HEK293 (cell line): ENCODE measurements at regions not wholly inside any gene's neighbourhood (a gene's known extent, or its start where the extent isn't known, plus 50 kb on each side); places are given as distances from the start of the nearest gene placed in this dataset.

Experiments
- CTCF ChIP-seq: fragments of 450-650 bp; formaldehyde crosslinking; IDR thresholded peaks from 2 replicates; pipeline ENCODE4 v1.5.1; 2016; ENCODE audit warnings: missing biosample characterization, missing genetic modification characterization
- PBX3 ChIP-seq: sonication (generic); formaldehyde crosslinking; IDR thresholded peaks from 2 replicates; pipeline ENCODE4 v1.8.1; 2022; ENCODE audit warnings: mild to moderate bottlenecking, moderate library complexity, missing genetic modification reagents
- REPIN1 ChIP-seq: fragments of 450-650 bp; formaldehyde crosslinking; IDR thresholded peaks from 2 replicates; pipeline ENCODE4 v1.5.1; 2017; ENCODE audit warnings: missing biosample characterization, missing genetic modification characterization, low read depth
- ZNF202 ChIP-seq: fragments of 450-650 bp; formaldehyde crosslinking; IDR thresholded peaks from 2 replicates; pipeline ENCODE4 v1.5.1; 2016; ENCODE audit warnings: missing biosample characterization, missing genetic modification characterization, borderline replicate concordance
- ZNF398 ChIP-seq: fragments of 450-650 bp; formaldehyde crosslinking; IDR thresholded peaks from 2 replicates; pipeline ENCODE4 v1.5.1; 2017; ENCODE audit warnings: missing biosample characterization, missing genetic modification characterization

GRCh38 chr3:156761713-156762451, 64.3 kb upstream of the LEKR1 start:
- no peak for TF ChIP-seq PBX3 (CRISPR knock-in tag)
- no peak for TF ChIP-seq ZNF202 (tag by site-specific recombination)
- TF ChIP-seq REPIN1 (tag by site-specific recombination) = no peak
- TF ChIP-seq ZNF398 (tag by site-specific recombination) = no peak
- no peak for TF ChIP-seq CTCF (tag by site-specific recombination)
